Neural cell (in vitro differentiated cells): ENCODE measurements at regions not wholly inside any gene's neighbourhood (a gene's known extent, or its start where the extent isn't known, plus 50 kb on each side); places are given as distances from the start of the nearest gene placed in this dataset.

Experiments used
- H2AFZ ChIP-seq: fragments of 200-600, 300-800 bp; sonication (generic), shearing (Covaris generic); 2 replicates; pipeline ENCODE4 v1.6.0; 2014; ENCODE audit warnings: low read depth, mild to moderate bottlenecking, antibody characterized with exemption, low read length, moderate library complexity
- H3F3A ChIP-seq: fragments of 200-600 bp; shearing (Covaris generic); 2 replicates; pipeline ENCODE4 v1.6.1; 2016; ENCODE audit warnings: mild to moderate bottlenecking, moderate library complexity, mixed read lengths, antibody characterized with exemption, low read length; ENCODE audit not compliant: insufficient read depth, poor library complexity, severe bottlenecking
- H3K27ac ChIP-seq: fragments of 200-600, 300-800 bp; sonication (generic), shearing (Covaris generic); 2 replicates; pipeline ENCODE4 v1.5.1; 2014; ENCODE audit warnings: mild to moderate bottlenecking, low read length, moderate library complexity
- H3K27me3 ChIP-seq: fragments of 300-800, 200-600 bp; sonication (generic), shearing (Covaris generic); 2 replicates; pipeline ENCODE4 v1.6.0; 2014; ENCODE audit warnings: mild to moderate bottlenecking, low read depth, low read length, moderate library complexity; ENCODE audit not compliant: insufficient read depth
- H3K36me3 ChIP-seq: fragments of 300-800, 200-600 bp; sonication (generic), shearing (Covaris generic); 2 replicates; pipeline ENCODE4 v1.5.1; 2014; ENCODE audit warnings: mild to moderate bottlenecking, antibody characterized with exemption, low read length, moderate library complexity; ENCODE audit not compliant: insufficient read depth
- H3K4me2 ChIP-seq: fragments of 300-800, 200-600 bp; sonication (generic), shearing (Covaris generic); 2 replicates; pipeline ENCODE4 v1.6.0; 2014; ENCODE audit warnings: mild to moderate bottlenecking, low read length
- H3K4me3 ChIP-seq: fragments of 300-800, 200-600 bp; sonication (generic), shearing (Covaris generic); 2 replicates; pipeline ENCODE4 v1.5.1; 2014; ENCODE audit warnings: mild to moderate bottlenecking, low read length, moderate library complexity
- H3K79me2 ChIP-seq: fragments of 200-600 bp; shearing (Covaris generic); replicated peaks from 2 replicates; pipeline ENCODE4 v1.6.0; 2014; ENCODE audit warnings: mild to moderate bottlenecking, low read length, moderate library complexity; ENCODE audit not compliant: insufficient read depth
- H3K9ac ChIP-seq: fragments of 300-800, 200-600 bp; sonication (generic), shearing (Covaris generic); 2 replicates; pipeline ENCODE4 v1.6.1; 2016; ENCODE audit warnings: mild to moderate bottlenecking, low read length, mixed read lengths
- H3K9me2 ChIP-seq: fragments of 200-600 bp; shearing (Covaris generic); 2 replicates; pipeline ENCODE4 v1.6.1; 2016; ENCODE audit warnings: mild to moderate bottlenecking, low read length, mixed read lengths; ENCODE audit not compliant: insufficient read depth
- H3K9me3 ChIP-seq: fragments of 200-600, 300-800 bp; sonication (generic), shearing (Covaris generic); 2 replicates; pipeline ENCODE4 v1.6.1; 2016; ENCODE audit warnings: mild to moderate bottlenecking, mixed run types, low read length, moderate library complexity, mixed read lengths
- H4K20me1 ChIP-seq: fragments of 200-600 bp; shearing (Covaris generic); 2 replicates; pipeline ENCODE4 v1.6.1; 2016; ENCODE audit warnings: mild to moderate bottlenecking, mixed run types; ENCODE audit not compliant: insufficient read depth
- EP300 ChIP-seq: fragments of 450-650 bp; conservative IDR thresholded peaks from 2 replicates; pipeline ENCODE4 v1.6.1; 2014; ENCODE audit warnings: antibody characterized with exemption, mild to moderate bottlenecking, moderate library complexity; ENCODE audit not compliant: poor library complexity, severe bottlenecking
- EZH2 ChIP-seq: fragments of 200-600, 300-800 bp; shearing (Covaris generic), sonication (generic); IDR thresholded peaks from 2 replicates; pipeline ENCODE4 v1.6.1; 2014; ENCODE audit warnings: antibody characterized with exemption, low read length, borderline replicate concordance, mild to moderate bottlenecking; ENCODE audit not compliant: insufficient read depth, poor library complexity, severe bottlenecking
- MXI1 ChIP-seq: fragments of 450-650 bp; conservative IDR thresholded peaks from 2 replicates; pipeline ENCODE4 v1.6.1; 2014; ENCODE audit warnings: antibody characterized with exemption, mild to moderate bottlenecking; ENCODE audit not compliant: poor library complexity, severe bottlenecking
- POLR2AphosphoS5 ChIP-seq: IDR thresholded peaks from 2 replicates; pipeline ENCODE4 v1.6.1; 2012
- RAD21 ChIP-seq: fragments of 450-650 bp; conservative IDR thresholded peaks from 2 replicates; pipeline ENCODE4 v1.6.1; 2014; ENCODE audit warnings: antibody characterized with exemption, mild to moderate bottlenecking, moderate library complexity
- SMC3 ChIP-seq: fragments of 450-650 bp; conservative IDR thresholded peaks from 2 replicates; pipeline ENCODE4 v1.6.1; 2014; ENCODE audit warnings: antibody characterized with exemption, mild to moderate bottlenecking, moderate library complexity; ENCODE audit not compliant: poor library complexity
- TAF1 ChIP-seq: IDR thresholded peaks from 2 replicates; pipeline ENCODE4 v1.6.1; 2012; ENCODE audit warnings: low read depth
- TF ChIP-seq, protein P1 (sequence below): IDR thresholded peaks from 2 replicates; pipeline ENCODE4 v1.6.1; 2012; ENCODE audit warnings: borderline replicate concordance
- TF ChIP-seq, protein P2 (sequence below): fragments of 450-650 bp; IDR thresholded peaks from 2 replicates; pipeline ENCODE4 v1.5.1; 2014; ENCODE audit warnings: antibody characterized with exemption, mild to moderate bottlenecking, moderate library complexity; ENCODE audit not compliant: poor library complexity, severe bottlenecking

DNA sequence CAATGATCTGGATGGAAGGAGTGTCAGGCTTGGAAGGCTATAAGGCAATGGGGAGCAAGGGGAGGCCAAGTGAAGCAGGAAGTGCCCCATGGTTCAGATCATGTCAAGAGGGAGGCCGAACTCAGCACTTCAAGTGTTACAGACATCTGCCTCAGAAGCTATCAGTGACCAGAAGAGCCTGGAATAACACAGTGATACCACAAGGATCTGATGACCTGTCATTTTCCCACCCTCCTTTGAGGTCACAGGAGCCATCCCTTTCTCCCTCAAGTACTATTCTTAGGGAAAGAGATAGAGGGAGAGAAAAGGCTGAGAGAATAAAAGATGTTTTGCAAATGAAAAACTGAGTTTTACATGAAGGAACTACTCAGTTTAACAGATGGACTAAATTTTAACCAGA lies 454.8 kb downstream of the CSNK1G3 start:
- Histone ChIP-seq H3K27ac (no peak overlapping the region), H3K79me2 (no peaks in the 10 kb centered on the region), H3K9ac (no peak overlapping the region), H3F3A (no peaks in the 10 kb centered on the region), H3K9me2 (no peaks in the 10 kb centered on the region), H3K36me3 (no peaks in the 10 kb centered on the region), H3K9me3 (no peaks in the 10 kb centered on the region), H3K4me2 (no peak overlapping the region), H2AFZ (no peak overlapping the region), H3K4me3 (no peak overlapping the region), H3K27me3 (no peaks in the 10 kb centered on the region), H4K20me1 (no peaks in the 10 kb centered on the region)
- no peak for TF ChIP-seq RAD21
- TF ChIP-seq EZH2 = no peak
- no peak for TF ChIP-seq POLR2AphosphoS5
- no peak for TF ChIP-seq SMC3
- TF ChIP-seq, protein P1, sequence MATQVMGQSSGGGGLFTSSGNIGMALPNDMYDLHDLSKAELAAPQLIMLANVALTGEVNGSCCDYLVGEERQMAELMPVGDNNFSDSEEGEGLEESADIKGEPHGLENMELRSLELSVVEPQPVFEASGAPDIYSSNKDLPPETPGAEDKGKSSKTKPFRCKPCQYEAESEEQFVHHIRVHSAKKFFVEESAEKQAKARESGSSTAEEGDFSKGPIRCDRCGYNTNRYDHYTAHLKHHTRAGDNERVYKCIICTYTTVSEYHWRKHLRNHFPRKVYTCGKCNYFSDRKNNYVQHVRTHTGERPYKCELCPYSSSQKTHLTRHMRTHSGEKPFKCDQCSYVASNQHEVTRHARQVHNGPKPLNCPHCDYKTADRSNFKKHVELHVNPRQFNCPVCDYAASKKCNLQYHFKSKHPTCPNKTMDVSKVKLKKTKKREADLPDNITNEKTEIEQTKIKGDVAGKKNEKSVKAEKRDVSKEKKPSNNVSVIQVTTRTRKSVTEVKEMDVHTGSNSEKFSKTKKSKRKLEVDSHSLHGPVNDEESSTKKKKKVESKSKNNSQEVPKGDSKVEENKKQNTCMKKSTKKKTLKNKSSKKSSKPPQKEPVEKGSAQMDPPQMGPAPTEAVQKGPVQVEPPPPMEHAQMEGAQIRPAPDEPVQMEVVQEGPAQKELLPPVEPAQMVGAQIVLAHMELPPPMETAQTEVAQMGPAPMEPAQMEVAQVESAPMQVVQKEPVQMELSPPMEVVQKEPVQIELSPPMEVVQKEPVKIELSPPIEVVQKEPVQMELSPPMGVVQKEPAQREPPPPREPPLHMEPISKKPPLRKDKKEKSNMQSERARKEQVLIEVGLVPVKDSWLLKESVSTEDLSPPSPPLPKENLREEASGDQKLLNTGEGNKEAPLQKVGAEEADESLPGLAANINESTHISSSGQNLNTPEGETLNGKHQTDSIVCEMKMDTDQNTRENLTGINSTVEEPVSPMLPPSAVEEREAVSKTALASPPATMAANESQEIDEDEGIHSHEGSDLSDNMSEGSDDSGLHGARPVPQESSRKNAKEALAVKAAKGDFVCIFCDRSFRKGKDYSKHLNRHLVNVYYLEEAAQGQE = no peak
- TF ChIP-seq EP300 = no peak
- no peak for TF ChIP-seq MXI1
- TF ChIP-seq, protein P2, sequence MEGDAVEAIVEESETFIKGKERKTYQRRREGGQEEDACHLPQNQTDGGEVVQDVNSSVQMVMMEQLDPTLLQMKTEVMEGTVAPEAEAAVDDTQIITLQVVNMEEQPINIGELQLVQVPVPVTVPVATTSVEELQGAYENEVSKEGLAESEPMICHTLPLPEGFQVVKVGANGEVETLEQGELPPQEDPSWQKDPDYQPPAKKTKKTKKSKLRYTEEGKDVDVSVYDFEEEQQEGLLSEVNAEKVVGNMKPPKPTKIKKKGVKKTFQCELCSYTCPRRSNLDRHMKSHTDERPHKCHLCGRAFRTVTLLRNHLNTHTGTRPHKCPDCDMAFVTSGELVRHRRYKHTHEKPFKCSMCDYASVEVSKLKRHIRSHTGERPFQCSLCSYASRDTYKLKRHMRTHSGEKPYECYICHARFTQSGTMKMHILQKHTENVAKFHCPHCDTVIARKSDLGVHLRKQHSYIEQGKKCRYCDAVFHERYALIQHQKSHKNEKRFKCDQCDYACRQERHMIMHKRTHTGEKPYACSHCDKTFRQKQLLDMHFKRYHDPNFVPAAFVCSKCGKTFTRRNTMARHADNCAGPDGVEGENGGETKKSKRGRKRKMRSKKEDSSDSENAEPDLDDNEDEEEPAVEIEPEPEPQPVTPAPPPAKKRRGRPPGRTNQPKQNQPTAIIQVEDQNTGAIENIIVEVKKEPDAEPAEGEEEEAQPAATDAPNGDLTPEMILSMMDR = no peak
- TF ChIP-seq TAF1 = no peak

DNA sequence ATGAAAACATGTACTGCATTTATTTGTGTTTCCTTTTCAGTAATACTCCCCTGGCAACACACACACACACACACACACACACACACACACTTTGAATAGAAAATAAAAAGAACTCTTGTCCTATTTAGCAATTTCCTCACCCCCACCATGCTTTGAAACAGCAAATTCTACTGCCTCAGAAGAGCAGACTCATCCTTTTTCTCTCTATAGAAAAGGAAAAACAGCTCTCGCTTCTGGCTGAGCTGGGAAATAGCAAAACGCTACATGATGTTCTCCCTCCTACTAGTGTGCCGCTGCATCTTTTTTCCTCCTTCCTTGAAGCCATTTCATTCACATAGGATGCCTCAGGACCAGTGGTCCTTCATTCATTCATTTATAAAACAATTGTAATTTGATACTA lies 453.6 kb downstream of the CSNK1G3 start:
- TF ChIP-seq EP300 = no peak
- TF ChIP-seq SMC3 = no peak
- no peak for TF ChIP-seq POLR2AphosphoS5
- TF ChIP-seq MXI1 = no peak
- Histone ChIP-seq H3K27me3 (no peaks in the 10 kb centered on the region), H3K9me2 (no peaks in the 10 kb centered on the region), H2AFZ (no peak overlapping the region), H3K27ac (no peak overlapping the region), H3K9ac (no peak overlapping the region), H3K9me3 (no peaks in the 10 kb centered on the region), H3K79me2 (no peaks in the 10 kb centered on the region), H4K20me1 (no peaks in the 10 kb centered on the region), H3K4me3 (no peak overlapping the region), H3K36me3 (no peaks in the 10 kb centered on the region), H3K4me2 (no peak overlapping the region), H3F3A (no peaks in the 10 kb centered on the region)

DNA sequence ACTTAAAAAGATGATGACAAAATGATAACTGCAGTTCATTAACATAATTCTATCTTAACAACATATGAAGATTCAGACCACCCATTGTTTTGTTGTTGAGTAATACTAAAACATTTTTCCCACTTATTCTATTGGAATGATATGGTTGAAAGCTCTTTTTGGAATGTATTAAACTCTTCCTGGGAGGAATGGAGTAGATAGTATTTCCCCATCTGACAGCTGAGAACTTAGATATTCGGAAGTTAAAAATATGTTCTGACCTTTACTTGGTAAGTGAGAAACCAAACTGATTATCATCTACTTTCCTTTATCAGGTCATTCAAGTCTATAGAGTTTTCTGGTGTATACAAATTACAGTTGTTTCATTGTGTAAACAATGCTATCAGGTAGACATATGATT lies 452.9 kb downstream of the CSNK1G3 start:
- Histone ChIP-seq H3K79me2 (no peaks in the 10 kb centered on the region), H3K4me2 (no peak overlapping the region), H3K36me3 (no peaks in the 10 kb centered on the region), H3K4me3 (no peak overlapping the region), H3K9ac (no peak overlapping the region), H3F3A (no peaks in the 10 kb centered on the region), H4K20me1 (no peaks in the 10 kb centered on the region), H3K9me2 (no peaks in the 10 kb centered on the region), H3K9me3 (no peaks in the 10 kb centered on the region), H3K27ac (no peak overlapping the region), H2AFZ (no peak overlapping the region), H3K27me3 (no peaks in the 10 kb centered on the region)
- TF ChIP-seq SMC3 (no peak), MXI1 (no peak), RAD21 (no peak), POLR2AphosphoS5 (no peak), EZH2 (no peak)
- TF ChIP-seq, protein P1 = no peak
- TF ChIP-seq, protein P2 = no peak
